Uterus (tissue), 3 donors: ENCODE measurements at regions not wholly inside any gene's neighbourhood (a gene's known extent, or its start where the extent isn't known, plus 50 kb on each side); places are given as distances from the start of the nearest gene placed in this dataset.

Experiments
- DNase-seq, 2 donors: peaks; one replicate each; pipeline ENCODE4 v3.0.0-alpha.2; 2019 to 2020
- H3K27ac ChIP-seq, 2 donors: fragments of 200-600 bp; sonication (generic); 1 replicate in 1 of 2; 2 replicates in 1 of 2; pipeline ENCODE4 v1.5.1; 2016 to 2018
- H3K27me3 ChIP-seq, 2 donors: fragments of 200-600 bp; sonication (generic); one replicate each; pipeline ENCODE4 v1.5.1; 2018 to 2019; ENCODE audit warnings: control low read depth in 1 of 2
- H3K36me3 ChIP-seq, 2 donors: fragments of 200-600 bp; sonication (generic); one replicate each; pipeline ENCODE4 v1.5.1; 2019; ENCODE audit warnings: control low read depth in 1 of 2
- H3K4me1 ChIP-seq, 2 donors: fragments of 200-600 bp; sonication (generic); one replicate each; pipeline ENCODE4 v1.5.1; 2018 to 2019; ENCODE audit warnings: control low read depth in 1 of 2
- H3K4me3 ChIP-seq, 2 donors: fragments of 200-600 bp; sonication (generic); 1 replicate in 1 of 2; 2 replicates in 1 of 2; pipeline ENCODE4 v1.5.1; 2018 to 2019; ENCODE audit warnings: mild to moderate bottlenecking in 1 of 2
- H3K9me3 ChIP-seq, 2 donors: fragments of 200-600 bp; sonication (generic); one replicate each; pipeline ENCODE4 v1.5.1; 2019; ENCODE audit warnings: control low read depth in 1 of 2
- CTCF ChIP-seq, 4 experiments: fragments of 200-600 bp in 2 of 4; fragments of 450-650 bp in 2 of 4; sonication (generic) in 2 of 4; IDR thresholded peaks; one replicate each; pipeline ENCODE4 v1.5.1; 2016 to 2019; ENCODE audit warnings: antibody characterized with exemption in 4 of 4, mild to moderate bottlenecking in 2 of 4, moderate library complexity in 1 of 4
- POLR2A ChIP-seq, 2 donors: fragments of 450-650 bp; IDR thresholded peaks; one replicate each; pipeline ENCODE4 v1.6.1; 2016; ENCODE audit warnings: antibody characterized with exemption in 2 of 2, mild to moderate bottlenecking in 1 of 2, moderate library complexity in 1 of 2
- intact Hi-C: fragments of 100-400 bp; cut with DNase I; formaldehyde crosslinking; loops from one replicate; pipeline ENCODE4 v1.15.1; 2023; ENCODE audit warnings: low total_unique reads
- donor health status: DM: yes; HTN: yes; CAD: no.

GRCh38 chr11:92873551-92873950 lies 95.9 kb upstream of the MTNR1B start:
- Histone ChIP-seq H3K4me3 (no peak overlapping the region), H3K4me1 (no peaks in the 10 kb centered on the region), H3K27me3 (no peaks in the 10 kb centered on the region), H3K36me3 (no peaks in the 10 kb centered on the region), H3K27ac (no peak overlapping the region), H3K9me3 (no peaks in the 10 kb centered on the region)
- intact Hi-C loops, result no loop called here
- TF ChIP-seq POLR2A (IDR thresholded peaks at IDR 0.05), result no peak
- no peak for TF ChIP-seq CTCF (IDR thresholded peaks at IDR 0.05)
- no peak for DNase-seq

GRCh38 chr11:92875473-92875872 lies 94.0 kb upstream of the MTNR1B start:
- Histone ChIP-seq H3K9me3 (no peaks in the 10 kb centered on the region), H3K27me3 (no peaks in the 10 kb centered on the region), H3K4me3 (no peak overlapping the region), H3K36me3 (no peaks in the 10 kb centered on the region), H3K4me1 (no peaks in the 10 kb centered on the region), H3K27ac (no peak overlapping the region)
- TF ChIP-seq CTCF (IDR thresholded peaks at IDR 0.05) (no peak), POLR2A (IDR thresholded peaks at IDR 0.05) (no peak)
- no peak for DNase-seq
- intact Hi-C loops, result no loop called here

GRCh38 chr11:92879086-92879485 lies 90.4 kb upstream of the MTNR1B start:
- H3K9me3 ChIP-seq, result no peaks in the 10 kb centered on the region
- no peak overlapping the region for H3K4me3 ChIP-seq
- H3K36me3 ChIP-seq, result no peaks in the 10 kb centered on the region
- intact Hi-C loops, result no loop called here
- TF ChIP-seq POLR2A (IDR thresholded peaks at IDR 0.05), result no peak
- no peak for TF ChIP-seq CTCF (IDR thresholded peaks at IDR 0.05)
- H3K27ac ChIP-seq, result no peak overlapping the region
- no peak for DNase-seq
- H3K27me3 ChIP-seq, result no peaks in the 10 kb centered on the region
- H3K4me1 ChIP-seq, result no peaks in the 10 kb centered on the region

- no peaks in the 10 kb centered on the region for H3K4me1 ChIP-seq
- no peak for TF ChIP-seq POLR2A (IDR thresholded peaks at IDR 0.05)
- no peak for TF ChIP-seq CTCF (IDR thresholded peaks at IDR 0.05)
- no peaks in the 10 kb centered on the region for H3K27me3 ChIP-seq
- no peak overlapping the region for H3K4me3 ChIP-seq
- no peak overlapping the region for H3K27ac ChIP-seq
- no peaks in the 10 kb centered on the region for H3K9me3 ChIP-seq
- no peak for DNase-seq
- intact Hi-C loops, result no loop called here
- no peaks in the 10 kb centered on the region for H3K36me3 ChIP-seq
Observed at GRCh38 chr11:92880381-92880780, 89.1 kb upstream of the MTNR1B start.

GRCh38 chr11:92881940-92882450 lies 87.5 kb upstream of the MTNR1B start:
- Histone ChIP-seq H3K27ac (no peak overlapping the region), H3K4me1 (no peaks in the 10 kb centered on the region), H3K9me3 (no peaks in the 10 kb centered on the region), H3K36me3 (no peaks in the 10 kb centered on the region), H3K4me3 (no peak overlapping the region), H3K27me3 (no peaks in the 10 kb centered on the region)
- intact Hi-C loops, result no loop called here
- TF ChIP-seq POLR2A (IDR thresholded peaks at IDR 0.05) (no peak), CTCF (IDR thresholded peaks at IDR 0.05) (no peak)
- DNase-seq, result no peak
